IMR-90 (cell line): ENCODE measurements at regions not wholly inside any gene's neighbourhood (a gene's known extent, or its start where the extent isn't known, plus 50 kb on each side); places are given as distances from the start of the nearest gene placed in this dataset.

Experiments
- ATAC-seq: fragments of 200-7000 bp; cut with Tn5 transposase; 2 replicates; pipeline ENCODE4 v1.9.1; 2020; ENCODE audit warnings: low read depth, mild to moderate bottlenecking, moderate library complexity
- BruUV-seq: library from RNA; stranded (reverse); fragments of 400-500 nt; replicated peaks from 2 replicates; lab custom pipeline; 2021; lab: Mats Ljungman, UMichigan
- CTCF ChIA-PET: fragments of 300-600 bp; formaldehyde crosslinking; extraction: SDS; loops from one replicate; lab custom pipeline; 2021; ENCODE audit warnings: antibody characterized with exemption; lab: Yijun Ruan, JAX
- POLR2A ChIA-PET: fragments of 300-600 bp; sonication (Branson Sonifier 250); formaldehyde crosslinking; loops from one replicate; lab custom pipeline; 2022; ENCODE audit warnings: antibody characterized with exemption; ENCODE audit not compliant: unreplicated experiment; lab: Charles Lee
- DNase-seq: peaks from one replicate; pipeline ENCODE4 v3.0.0; 2013
- H2AFZ ChIP-seq: replicated peaks from 2 replicates; pipeline ENCODE3; 2013; ENCODE audit warnings: low read length, mild to moderate bottlenecking; ENCODE audit not compliant: poor library complexity
- H2AK5ac ChIP-seq: 2 replicates; pipeline ENCODE4 v1.6.1; 2013; ENCODE audit warnings: low read depth, low read length, inconsistent platforms
- H2AK9ac ChIP-seq: replicated peaks from 2 replicates; pipeline ENCODE3; 2013; ENCODE audit warnings: mild to moderate bottlenecking, low read depth, low read length, moderate library complexity; ENCODE audit not compliant: poor library complexity
- H2BK120ac ChIP-seq: 2 replicates; pipeline ENCODE4 v1.6.1; 2013; ENCODE audit warnings: low read depth, low read length, inconsistent platforms
- H2BK15ac ChIP-seq: 3 replicates; pipeline ENCODE4 v1.6.1; 2013; ENCODE audit warnings: low read depth, low read length, inconsistent platforms
- H2BK20ac ChIP-seq: 2 replicates; pipeline ENCODE4 v1.6.1; 2013; ENCODE audit warnings: low read depth, mild to moderate bottlenecking, inconsistent platforms, low read length, moderate library complexity
- H2BK5ac ChIP-seq: 2 replicates; pipeline ENCODE4 v1.6.1; 2013; ENCODE audit warnings: mild to moderate bottlenecking, low read depth, low read length, inconsistent platforms; ENCODE audit not compliant: poor library complexity, severe bottlenecking
- H3K14ac ChIP-seq: replicated peaks from 2 replicates; pipeline ENCODE4 v1.6.1; 2013; ENCODE audit warnings: low read depth, low read length, inconsistent platforms
- H3K18ac ChIP-seq: 2 replicates; pipeline ENCODE4 v1.6.1; 2013; ENCODE audit warnings: low read depth, low read length, control low read depth
- H3K23ac ChIP-seq: 2 replicates; pipeline ENCODE4 v1.6.1; 2013; ENCODE audit warnings: low read depth, low read length, inconsistent platforms
- H3K27ac ChIP-seq: 2 replicates; pipeline ENCODE4 v1.5.1; 2013; ENCODE audit warnings: mild to moderate bottlenecking, control low read depth, low read length; ENCODE audit not compliant: insufficient read depth
- H3K27me3 ChIP-seq: 2 replicates; pipeline ENCODE4 v1.6.1; 2013; ENCODE audit warnings: low read length; ENCODE audit not compliant: control insufficient read depth, insufficient read depth
- H3K36me3 ChIP-seq: 2 replicates; pipeline ENCODE4 v1.6.1; 2013; ENCODE audit warnings: low read length, mixed read lengths; ENCODE audit not compliant: control insufficient read depth, insufficient read depth
- H3K4ac ChIP-seq: 2 replicates; pipeline ENCODE4 v1.6.1; 2013; ENCODE audit warnings: low read depth, low read length, inconsistent platforms
- H3K4me1 ChIP-seq: 2 replicates; pipeline ENCODE4 v1.6.1; 2013; ENCODE audit warnings: low read length, mixed read lengths; ENCODE audit not compliant: control insufficient read depth, insufficient read depth
- H3K4me2 ChIP-seq: 2 replicates; pipeline ENCODE4 v1.6.1; 2013; ENCODE audit warnings: low read depth, mild to moderate bottlenecking, control low read depth, low read length, moderate library complexity
- H3K4me3 ChIP-seq: 2 replicates; pipeline ENCODE4 v1.5.1; 2013; ENCODE audit warnings: low read depth, mild to moderate bottlenecking, control low read depth, low read length, moderate library complexity; ENCODE audit not compliant: insufficient read depth
- H3K56ac ChIP-seq: 2 replicates; pipeline ENCODE4 v1.6.1; 2013; ENCODE audit warnings: low read length, inconsistent platforms; ENCODE audit not compliant: insufficient read depth; ENCODE audit errors: extremely low read depth
- H3K79me1 ChIP-seq, 2 experiments: 2 replicates each; pipeline ENCODE4 v1.6.1; 2013; ENCODE audit warnings: low read length in 2 of 2, inconsistent platforms in 1 of 2, low read depth in 1 of 2
- H3K9ac ChIP-seq: 2 replicates; pipeline ENCODE4 v1.6.1; 2013; ENCODE audit warnings: low read depth, low read length, control low read depth
- H3K9me1 ChIP-seq: 2 replicates; pipeline ENCODE4 v1.6.1; 2013; ENCODE audit warnings: low read length, inconsistent platforms; ENCODE audit not compliant: insufficient read depth
- H3K9me3 ChIP-seq: 2 replicates; pipeline ENCODE4 v1.6.1; 2013; ENCODE audit warnings: low read length; ENCODE audit not compliant: control insufficient read depth, insufficient read depth
- H4K20me1 ChIP-seq: 2 replicates; pipeline ENCODE4 v1.6.1; 2013; ENCODE audit warnings: low read length, inconsistent platforms; ENCODE audit not compliant: insufficient read depth
- H4K5ac ChIP-seq: 2 replicates; pipeline ENCODE4 v1.6.1; 2013; ENCODE audit warnings: mild to moderate bottlenecking, low read depth, low read length, control low read depth
- H4K8ac ChIP-seq, 2 experiments: 2 replicates each; pipeline ENCODE4 v1.6.1; 2013; ENCODE audit warnings: low read depth in 2 of 2, low read length in 2 of 2, control low read depth in 1 of 2, inconsistent platforms in 1 of 2
- H4K91ac ChIP-seq: 2 replicates; pipeline ENCODE4 v1.6.1; 2013; ENCODE audit warnings: low read depth, low read length, inconsistent platforms; ENCODE audit not compliant: insufficient read depth
- BHLHE40 ChIP-seq: fragments of 150-350 bp; IDR thresholded peaks from 2 replicates; pipeline ENCODE4 v1.6.1; 2016; ENCODE audit warnings: mild to moderate bottlenecking, low read depth, low read length
- CEBPB ChIP-seq: IDR thresholded peaks from 2 replicates; pipeline ENCODE4 v1.6.1; 2012; ENCODE audit warnings: low read depth, low read length, improper control_type of control experiment
- CHD1 ChIP-seq: IDR thresholded peaks from 2 replicates; pipeline ENCODE4 v1.6.1; 2012; ENCODE audit warnings: low read depth, low read length, improper control_type of control experiment
- MAFK ChIP-seq: IDR thresholded peaks from 2 replicates; pipeline ENCODE4 v1.6.1; 2012; ENCODE audit warnings: low read depth, low read length, improper control_type of control experiment
- MXI1 ChIP-seq: IDR thresholded peaks from 2 replicates; pipeline ENCODE4 v1.6.1; 2012; ENCODE audit warnings: low read depth, mild to moderate bottlenecking, low read length, moderate library complexity, borderline replicate concordance
- NFE2L2 ChIP-seq: fragments of 150-350 bp; IDR thresholded peaks from 2 replicates; pipeline ENCODE4 v1.6.1; 2016; ENCODE audit warnings: low read depth, mild to moderate bottlenecking, low read length
- RAD21 ChIP-seq: IDR thresholded peaks from 2 replicates; pipeline ENCODE4 v1.6.1; 2012; ENCODE audit warnings: low read length, improper control_type of control experiment
- RFX5 ChIP-seq: IDR thresholded peaks from 2 replicates; pipeline ENCODE4 v1.8.0; 2012; ENCODE audit warnings: low read depth, mild to moderate bottlenecking, low read length, moderate library complexity
- SMC3 ChIP-seq: fragments of 150-350 bp; IDR thresholded peaks from 2 replicates; pipeline ENCODE4 v1.6.1; 2016; ENCODE audit warnings: low read depth, mild to moderate bottlenecking, antibody characterized with exemption, low read length, moderate library complexity
- WGBS, 2 experiments: methylation state at CpG; one replicate each; pipeline versions ENCODE4 v1.1.5 to v1.1.7; 2013; ENCODE audit warnings: missing lambda C conversion rate in 2 of 2; ENCODE audit not compliant: insufficient read length in 1 of 2; ENCODE audit errors: extremely low coverage in 2 of 2; 5-methylcytosine and 5-hydroxymethylcytosine counted together
- dilution Hi-C: fragments of 300-500 bp; cut with HindIII; formaldehyde crosslinking; loops from one replicate; pipeline ENCODE4 v1.14.3; 2018; ENCODE audit warnings: low sequenced_read_pairs; ENCODE audit not compliant: unreplicated experiment
- in situ Hi-C: fragments of 300-500 bp; cut with MboI; formaldehyde crosslinking; loops from 3 replicates; pipeline ENCODE4 v1.14.3; 2019; ENCODE audit warnings: low sequenced_read_pairs, inconsistent platforms, mixed read lengths
- intact Hi-C: fragments of 100-400 bp; cut with micrococcal nuclease; formaldehyde crosslinking; loops from 2 replicates; pipeline ENCODE4 v1.10.0; 2022
- TF ChIP-seq, protein P1 (sequence below): conservative IDR thresholded peaks from 2 replicates; pipeline ENCODE4 v1.5.1; 2012; ENCODE audit warnings: mild to moderate bottlenecking, low read depth, low read length, improper control_type of control experiment

DNA sequence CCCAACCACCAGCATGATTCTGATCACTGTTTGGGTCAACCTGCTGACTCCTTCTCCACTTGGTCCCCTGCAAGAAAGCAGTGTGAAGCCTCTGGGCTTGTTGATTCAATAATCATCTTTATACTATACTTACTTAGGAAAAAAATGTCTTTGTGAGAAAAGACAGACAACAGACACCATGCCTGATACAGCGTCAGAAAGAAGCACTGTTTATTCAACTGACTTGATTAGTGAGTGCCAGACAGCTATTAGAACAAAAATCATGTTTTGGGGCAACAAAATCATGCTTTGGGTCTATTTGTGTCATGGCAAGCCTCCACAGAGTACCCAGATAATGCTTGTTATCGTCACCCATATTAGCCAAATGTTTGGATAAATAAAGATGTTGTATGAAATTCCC is 58.7 kb upstream of the ATL2 start:
- H2AK5ac ChIP-seq, result no peak overlapping the region
- H3K4me3 ChIP-seq, result no peak overlapping the region
- no peak overlapping the region for H2AK9ac ChIP-seq
- no peak overlapping the region for H3K18ac ChIP-seq
- dilution Hi-C loops, result no loop called here
- TF ChIP-seq RFX5 (no peak), RAD21 (no peak), SMC3 (no peak), CEBPB (no peak), CHD1 (no peak), NFE2L2 (no peak), BHLHE40 (no peak), MXI1 (no peak), MAFK (no peak)
- TF ChIP-seq, protein P1, sequence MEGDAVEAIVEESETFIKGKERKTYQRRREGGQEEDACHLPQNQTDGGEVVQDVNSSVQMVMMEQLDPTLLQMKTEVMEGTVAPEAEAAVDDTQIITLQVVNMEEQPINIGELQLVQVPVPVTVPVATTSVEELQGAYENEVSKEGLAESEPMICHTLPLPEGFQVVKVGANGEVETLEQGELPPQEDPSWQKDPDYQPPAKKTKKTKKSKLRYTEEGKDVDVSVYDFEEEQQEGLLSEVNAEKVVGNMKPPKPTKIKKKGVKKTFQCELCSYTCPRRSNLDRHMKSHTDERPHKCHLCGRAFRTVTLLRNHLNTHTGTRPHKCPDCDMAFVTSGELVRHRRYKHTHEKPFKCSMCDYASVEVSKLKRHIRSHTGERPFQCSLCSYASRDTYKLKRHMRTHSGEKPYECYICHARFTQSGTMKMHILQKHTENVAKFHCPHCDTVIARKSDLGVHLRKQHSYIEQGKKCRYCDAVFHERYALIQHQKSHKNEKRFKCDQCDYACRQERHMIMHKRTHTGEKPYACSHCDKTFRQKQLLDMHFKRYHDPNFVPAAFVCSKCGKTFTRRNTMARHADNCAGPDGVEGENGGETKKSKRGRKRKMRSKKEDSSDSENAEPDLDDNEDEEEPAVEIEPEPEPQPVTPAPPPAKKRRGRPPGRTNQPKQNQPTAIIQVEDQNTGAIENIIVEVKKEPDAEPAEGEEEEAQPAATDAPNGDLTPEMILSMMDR, result no peak
- in situ Hi-C loops, result no loop called here
- no peaks in the 10 kb centered on the region for H3K9me1 ChIP-seq
- H3K27ac ChIP-seq, result no peak overlapping the region
- H2BK120ac ChIP-seq, result no peak overlapping the region
- H2BK15ac ChIP-seq, result no peak overlapping the region
- intact Hi-C loops, result no loop called here
- ChIA-PET CTCF (no interaction called here), POLR2A (no interaction called here)
- peaks cover 52% of the 10 kb centered on the region for H3K27me3 ChIP-seq
- H2BK20ac ChIP-seq, result no peak overlapping the region
- H3K4me1 ChIP-seq, result no peaks in the 10 kb centered on the region
- DNase-seq, result no peak
- H2AFZ ChIP-seq, result no peak overlapping the region
- no TSS peak for BruUV-seq
- no peak overlapping the region for H4K5ac ChIP-seq
- ATAC-seq, result no peak
- no peak overlapping the region; the same call in 1 of the 2 replicates for H3K23ac ChIP-seq
- H4K91ac ChIP-seq, result no peak overlapping the region
- no peak overlapping the region for H3K14ac ChIP-seq
- WGBS, 2 experiments, result no CpG with 5 or more reads among the region's 2 CpGs
- H3K79me1 ChIP-seq, result no peaks in the 10 kb centered on the region
- H3K9ac ChIP-seq, result no peak overlapping the region
- H3K4ac ChIP-seq, result no peak overlapping the region
- no peaks in the 10 kb centered on the region; the same call in 1 of the 2 replicates for H3K9me3 ChIP-seq
- no peaks in the 10 kb centered on the region for H4K20me1 ChIP-seq
- no peak overlapping the region for H4K8ac ChIP-seq
- H2BK5ac ChIP-seq, result no peak overlapping the region
- H3K4me2 ChIP-seq, result no peak overlapping the region
- no peak overlapping the region for H3K56ac ChIP-seq
- no peaks in the 10 kb centered on the region for H3K36me3 ChIP-seq
